ENCODE measurements at regions not wholly inside any gene's neighbourhood (a gene's known extent, or its start where the extent isn't known, plus 50 kb on each side); places are given as distances from the start of the nearest gene placed in this dataset.

DNA sequence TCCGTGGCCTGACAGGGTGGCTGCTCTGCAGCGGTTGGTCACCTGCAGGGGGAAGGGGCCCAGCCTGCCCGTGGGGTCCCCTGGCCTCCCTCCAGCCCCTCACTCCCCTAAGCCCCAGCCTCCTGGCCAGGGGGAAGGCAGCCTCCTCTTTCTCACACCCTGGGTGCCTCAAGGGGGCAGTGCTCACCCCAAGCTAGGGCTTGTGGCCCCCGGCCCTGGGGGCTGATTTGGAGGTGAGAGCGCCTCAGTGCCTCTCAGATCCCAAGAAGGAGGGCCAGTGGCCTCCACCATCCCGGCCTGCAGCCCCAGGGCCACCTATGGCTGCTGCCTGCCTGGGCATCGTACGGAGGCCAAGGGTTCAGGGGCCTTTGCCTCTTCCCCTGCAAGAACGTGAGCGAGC lies 66.4 kb upstream of the TTC34 start:
- H3K27me3 ChIP-seq (ENCODE audit: control insufficient read depth, insufficient read depth, low read length) = peaks cover 5% of the 10 kb centered on the region
- H3K4me3 ChIP-seq (ENCODE audit: low read depth, low read length) = no peak overlapping the region
- no peaks in the 10 kb centered on the region for H3K36me3 ChIP-seq (ENCODE audit: control insufficient read depth, insufficient read depth, low read length)
- no peak for DNase-seq (ENCODE audit: low read depth)
- TF ChIP-seq, protein P1, sequence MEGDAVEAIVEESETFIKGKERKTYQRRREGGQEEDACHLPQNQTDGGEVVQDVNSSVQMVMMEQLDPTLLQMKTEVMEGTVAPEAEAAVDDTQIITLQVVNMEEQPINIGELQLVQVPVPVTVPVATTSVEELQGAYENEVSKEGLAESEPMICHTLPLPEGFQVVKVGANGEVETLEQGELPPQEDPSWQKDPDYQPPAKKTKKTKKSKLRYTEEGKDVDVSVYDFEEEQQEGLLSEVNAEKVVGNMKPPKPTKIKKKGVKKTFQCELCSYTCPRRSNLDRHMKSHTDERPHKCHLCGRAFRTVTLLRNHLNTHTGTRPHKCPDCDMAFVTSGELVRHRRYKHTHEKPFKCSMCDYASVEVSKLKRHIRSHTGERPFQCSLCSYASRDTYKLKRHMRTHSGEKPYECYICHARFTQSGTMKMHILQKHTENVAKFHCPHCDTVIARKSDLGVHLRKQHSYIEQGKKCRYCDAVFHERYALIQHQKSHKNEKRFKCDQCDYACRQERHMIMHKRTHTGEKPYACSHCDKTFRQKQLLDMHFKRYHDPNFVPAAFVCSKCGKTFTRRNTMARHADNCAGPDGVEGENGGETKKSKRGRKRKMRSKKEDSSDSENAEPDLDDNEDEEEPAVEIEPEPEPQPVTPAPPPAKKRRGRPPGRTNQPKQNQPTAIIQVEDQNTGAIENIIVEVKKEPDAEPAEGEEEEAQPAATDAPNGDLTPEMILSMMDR (IDR thresholded peaks at IDR 0.05; ENCODE audit: insufficient read depth, low read length, poor library complexity, severe bottlenecking) = no peak

DNA sequence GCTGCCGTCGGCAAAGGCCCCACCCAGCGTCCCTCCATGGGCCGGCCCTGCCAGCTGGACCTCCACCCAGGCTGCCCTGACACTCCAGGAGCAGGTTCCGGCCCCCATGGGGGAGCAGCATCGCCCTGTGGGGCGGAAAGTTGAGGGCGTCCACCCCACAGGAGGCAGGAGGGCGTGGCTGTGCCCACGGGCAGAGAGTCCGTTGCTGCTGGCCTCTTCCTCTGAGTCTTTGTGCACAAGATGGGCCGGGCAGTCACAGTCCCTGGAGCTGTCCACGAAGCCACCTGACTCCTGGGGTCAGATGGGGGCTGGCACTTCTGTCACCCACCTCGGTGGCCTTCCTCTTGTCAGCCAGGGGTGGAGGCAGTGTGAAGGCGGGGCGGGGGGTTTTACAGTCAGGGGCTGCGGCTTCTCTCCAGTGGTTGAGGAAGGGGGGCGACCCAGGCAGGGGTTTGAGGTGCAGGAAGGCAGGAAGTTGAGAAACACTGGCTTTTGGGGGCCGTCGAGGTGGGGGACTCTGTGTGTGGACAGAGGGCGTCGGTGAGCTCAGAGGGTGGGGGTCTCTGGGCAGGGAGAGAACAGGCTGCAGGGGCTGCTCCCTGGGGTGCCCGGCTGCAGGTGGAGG lies 67.2 kb upstream of the TTC34 start:
- DNase-seq (ENCODE audit: low read depth) = no peak

DNA sequence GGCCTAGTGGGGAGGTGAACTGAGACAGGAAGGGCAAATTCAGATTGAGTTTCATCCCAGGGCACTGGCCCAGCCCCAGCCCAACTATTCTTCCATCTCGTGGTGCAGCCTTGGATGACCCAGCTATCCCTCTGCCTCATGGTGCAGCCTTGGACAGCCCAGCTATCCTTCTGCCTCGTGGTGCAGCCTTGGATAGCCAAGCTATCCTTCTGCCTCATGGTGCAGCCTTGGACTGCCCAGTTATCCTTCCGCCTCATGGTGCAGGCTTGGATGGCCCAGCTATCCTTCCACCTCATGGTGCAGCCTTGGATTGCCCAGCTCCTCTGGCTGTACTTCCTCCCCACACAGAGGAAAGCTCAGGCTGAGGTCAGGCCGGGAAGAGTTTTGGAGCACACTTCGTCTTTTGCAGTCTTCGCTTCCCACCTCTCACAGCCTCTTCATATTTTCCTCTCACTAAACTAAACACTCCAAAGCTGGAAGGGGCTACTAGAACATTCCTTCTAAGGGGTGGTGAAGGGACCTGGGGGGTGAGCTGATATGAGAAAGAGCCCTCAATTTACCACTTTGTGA lies 69.8 kb upstream of the TTC34 start:
- no peak overlapping the region for H3K4me3 ChIP-seq (ENCODE audit: low read depth, low read length)
- H3K27me3 ChIP-seq (ENCODE audit: control insufficient read depth, insufficient read depth, low read length) = peaks cover 8% of the 10 kb centered on the region
- H3K36me3 ChIP-seq (ENCODE audit: control insufficient read depth, insufficient read depth, low read length) = no peaks in the 10 kb centered on the region
- no peak for DNase-seq (ENCODE audit: low read depth)
- TF ChIP-seq, protein P1 (IDR thresholded peaks at IDR 0.05; ENCODE audit: insufficient read depth, low read length, poor library complexity, severe bottlenecking) = no peak

More for the DNA sequence above, 67.2 kb upstream of the TTC34 start:
- TF ChIP-seq, protein P1 (IDR thresholded peaks at IDR 0.05; ENCODE audit: insufficient read depth, low read length, poor library complexity, severe bottlenecking) = no peak
- no peak overlapping the region for H3K4me3 ChIP-seq (ENCODE audit: low read depth, low read length)
- H3K36me3 ChIP-seq (ENCODE audit: control insufficient read depth, insufficient read depth, low read length) = no peaks in the 10 kb centered on the region
- H3K27me3 ChIP-seq (ENCODE audit: control insufficient read depth, insufficient read depth, low read length) = peaks cover 5% of the 10 kb centered on the region

DNA sequence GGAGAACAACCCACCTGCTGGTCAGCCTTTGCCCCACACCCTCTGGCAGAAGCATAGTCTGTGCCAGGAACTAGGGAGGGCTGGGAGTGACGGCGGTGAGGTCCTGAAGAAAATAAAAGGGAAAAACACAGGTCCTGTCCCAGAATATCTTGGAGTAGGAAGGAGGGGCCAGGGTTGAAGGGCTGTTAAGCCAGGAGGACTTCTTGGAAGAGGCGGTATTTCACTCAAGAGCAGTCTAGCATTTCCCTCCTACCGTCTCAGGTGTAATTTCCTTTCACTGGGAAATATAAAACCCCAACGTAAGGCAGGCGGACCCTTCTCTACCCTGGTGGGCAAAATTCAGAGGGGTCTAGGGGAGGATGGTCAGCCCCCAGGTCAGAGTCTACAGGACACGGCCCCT lies 72.7 kb upstream of the TTC34 start:
- H3K36me3 ChIP-seq (ENCODE audit: control insufficient read depth, insufficient read depth, low read length) = no peaks in the 10 kb centered on the region
- DNase-seq (ENCODE audit: low read depth) = no peak
- no peak overlapping the region for H3K4me3 ChIP-seq (ENCODE audit: low read depth, low read length)
- peaks cover 6% of the 10 kb centered on the region for H3K27me3 ChIP-seq (ENCODE audit: control insufficient read depth, insufficient read depth, low read length)
- TF ChIP-seq, protein P1 (IDR thresholded peaks at IDR 0.05; ENCODE audit: insufficient read depth, low read length, poor library complexity, severe bottlenecking) = no peak

DNA sequence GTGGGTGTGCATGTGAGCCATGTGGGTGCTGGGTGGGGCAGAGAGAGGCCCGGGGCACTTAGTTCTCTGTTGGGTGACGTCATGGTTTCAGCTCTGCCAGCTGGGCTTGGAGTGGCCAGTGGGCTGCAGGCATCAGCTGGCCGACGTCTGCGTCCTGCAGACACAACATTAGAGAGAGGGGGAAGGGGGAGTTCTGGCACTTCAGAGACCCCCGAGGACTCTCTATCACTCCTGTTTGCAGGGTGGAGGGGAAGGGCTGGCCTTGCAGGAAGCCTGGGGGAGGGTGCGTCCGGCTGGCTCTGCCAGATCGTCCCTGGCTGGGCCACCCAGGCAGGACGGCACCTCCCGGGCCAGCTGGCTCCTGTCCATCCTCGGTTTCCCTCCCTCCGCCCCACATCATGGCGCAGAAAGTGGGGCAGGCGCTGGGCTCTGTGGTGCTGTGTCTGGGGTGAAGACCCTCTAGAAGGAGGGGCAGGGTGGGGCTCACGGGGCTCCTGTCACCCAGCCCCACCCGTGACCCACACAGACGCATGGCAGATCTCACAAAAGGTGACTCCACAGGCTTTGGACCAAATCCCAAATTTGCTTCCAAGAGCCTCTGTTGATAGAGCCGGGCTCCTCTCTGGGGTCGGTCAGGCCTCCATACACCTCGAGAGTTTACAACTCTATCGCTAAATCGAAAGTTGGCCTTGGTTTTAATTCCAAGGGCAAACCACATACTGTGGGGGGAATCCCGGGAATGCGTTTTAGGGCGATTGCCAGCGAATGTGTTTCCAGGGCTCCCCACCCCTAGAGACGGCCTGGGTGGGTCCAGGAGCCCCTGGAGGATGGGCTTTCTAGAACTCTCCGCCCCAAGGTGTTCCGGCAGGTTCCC lies 73.4 kb upstream of the TTC34 start:
- Histone ChIP-seq H3K4me3 (ENCODE audit: low read depth, low read length) (no peak overlapping the region), H3K36me3 (ENCODE audit: control insufficient read depth, insufficient read depth, low read length) (no peaks in the 10 kb centered on the region), H3K27me3 (ENCODE audit: control insufficient read depth, insufficient read depth, low read length) (peaks cover 6% of the 10 kb centered on the region)
- TF ChIP-seq, protein P1 (IDR thresholded peaks at IDR 0.05; ENCODE audit: insufficient read depth, low read length, poor library complexity, severe bottlenecking) = no peak
- no peak for DNase-seq (ENCODE audit: low read depth)

Measured in kidney epithelial cell (primary cell).